ENCODE measurements at regions not wholly inside any gene's neighbourhood (a gene's known extent, or its start where the extent isn't known, plus 50 kb on each side); places are given as distances from the start of the nearest gene placed in this dataset.

GRCh38 chr5:153066281-153066680 is 424.2 kb upstream of the GRIA1 start:
- no peaks in the 10 kb centered on the region for H3K4me1 Mint-ChIP-seq (ENCODE audit: low read depth)
- no peaks in the 10 kb centered on the region for H3K27me3 Mint-ChIP-seq
- no peaks in the 10 kb centered on the region for H3K36me3 Mint-ChIP-seq (ENCODE audit: low read depth)
- H3K27ac Mint-ChIP-seq: no peak overlapping the region
- DNase-seq: no peak
- H3K9me3 Mint-ChIP-seq: peaks cover 7% of the 10 kb centered on the region
- H3K4me3 Mint-ChIP-seq: no peak overlapping the region

GRCh38 chr5:153067869-153068268 is 422.6 kb upstream of the GRIA1 start:
- Mint-ChIP-seq H3K36me3 (ENCODE audit: low read depth) (no peaks in the 10 kb centered on the region), H3K27ac (no peak overlapping the region), H3K27me3 (no peaks in the 10 kb centered on the region), H3K4me1 (ENCODE audit: low read depth) (no peaks in the 10 kb centered on the region), H3K4me3 (no peak overlapping the region), H3K9me3 (peaks cover 7% of the 10 kb centered on the region)
- DNase-seq: no peak

DNA sequence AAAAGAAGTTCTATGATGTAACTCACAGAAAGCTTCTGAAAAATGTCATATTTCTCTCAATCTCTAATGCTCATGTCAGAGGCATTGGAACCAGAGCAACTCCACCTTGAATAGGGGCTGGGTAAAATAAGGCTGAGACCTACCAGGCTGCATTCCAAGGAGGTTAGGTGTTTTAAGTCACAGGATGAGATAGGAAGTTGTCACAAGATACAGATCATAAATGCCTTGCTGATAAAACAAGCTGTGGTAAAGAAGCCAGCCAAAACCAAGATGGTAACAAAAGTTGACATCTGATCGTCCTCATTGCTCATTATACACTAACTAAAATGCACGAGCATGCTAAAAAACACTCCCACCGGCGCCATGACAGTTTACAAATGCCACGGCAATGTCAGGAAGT is 411.1 kb upstream of the GRIA1 start:
- Mint-ChIP-seq H3K4me3 (no peak overlapping the region), H3K9me3 (peaks cover 10% of the 10 kb centered on the region), H3K36me3 (ENCODE audit: low read depth) (no peaks in the 10 kb centered on the region), H3K27ac (no peak overlapping the region), H3K27me3 (no peaks in the 10 kb centered on the region), H3K4me1 (ENCODE audit: low read depth) (no peaks in the 10 kb centered on the region)
- no peak for DNase-seq

GRCh38 chr5:153080940-153081339 is 409.5 kb upstream of the GRIA1 start:
- Mint-ChIP-seq H3K36me3 (ENCODE audit: low read depth) (no peaks in the 10 kb centered on the region), H3K27ac (no peak overlapping the region), H3K4me3 (no peak overlapping the region), H3K27me3 (no peaks in the 10 kb centered on the region), H3K4me1 (ENCODE audit: low read depth) (no peaks in the 10 kb centered on the region), H3K9me3 (peaks cover 10% of the 10 kb centered on the region)
- no peak for DNase-seq

GRCh38 chr5:153081385-153081784 is 409.1 kb upstream of the GRIA1 start:
- no peaks in the 10 kb centered on the region for H3K36me3 Mint-ChIP-seq (ENCODE audit: low read depth)
- no peak overlapping the region for H3K4me3 Mint-ChIP-seq
- no peaks in the 10 kb centered on the region for H3K4me1 Mint-ChIP-seq (ENCODE audit: low read depth)
- H3K27me3 Mint-ChIP-seq: no peaks in the 10 kb centered on the region
- H3K27ac Mint-ChIP-seq: no peak overlapping the region
- DNase-seq: no peak
- H3K9me3 Mint-ChIP-seq: peaks cover 10% of the 10 kb centered on the region

GRCh38 chr5:153084511-153084910 is 406.0 kb upstream of the GRIA1 start:
- Mint-ChIP-seq H3K4me1 (ENCODE audit: low read depth) (no peaks in the 10 kb centered on the region), H3K36me3 (ENCODE audit: low read depth) (no peaks in the 10 kb centered on the region), H3K27ac (no peak overlapping the region), H3K4me3 (no peak overlapping the region), H3K27me3 (no peaks in the 10 kb centered on the region), H3K9me3 (peaks cover 7% of the 10 kb centered on the region)
- no peak for DNase-seq

DNA sequence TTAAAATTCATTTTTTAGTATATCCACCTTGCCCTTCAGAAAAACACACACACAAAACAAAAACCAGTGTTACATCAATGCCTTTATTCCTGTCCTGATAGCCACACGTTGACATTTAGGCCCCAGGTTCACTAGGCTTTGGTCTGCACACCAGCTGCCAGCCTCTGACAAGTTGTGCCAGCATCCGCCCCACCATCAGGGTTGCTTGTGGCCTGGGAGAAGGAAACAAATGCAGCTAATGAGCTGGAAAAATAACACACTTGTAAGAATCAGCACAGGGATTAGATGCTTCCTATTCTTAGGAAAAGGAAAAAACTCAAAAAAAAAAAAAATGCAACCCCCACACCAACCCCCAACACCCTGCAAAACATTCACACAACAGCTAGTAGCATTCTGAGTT is 404.0 kb upstream of the GRIA1 start:
- no peak for DNase-seq
- H3K27ac Mint-ChIP-seq: no peak overlapping the region
- no peaks in the 10 kb centered on the region for H3K27me3 Mint-ChIP-seq
- no peaks in the 10 kb centered on the region for H3K4me1 Mint-ChIP-seq (ENCODE audit: low read depth)
- H3K36me3 Mint-ChIP-seq (ENCODE audit: low read depth): no peaks in the 10 kb centered on the region
- H3K4me3 Mint-ChIP-seq: no peak overlapping the region
- peaks cover 3% of the 10 kb centered on the region for H3K9me3 Mint-ChIP-seq

DNA sequence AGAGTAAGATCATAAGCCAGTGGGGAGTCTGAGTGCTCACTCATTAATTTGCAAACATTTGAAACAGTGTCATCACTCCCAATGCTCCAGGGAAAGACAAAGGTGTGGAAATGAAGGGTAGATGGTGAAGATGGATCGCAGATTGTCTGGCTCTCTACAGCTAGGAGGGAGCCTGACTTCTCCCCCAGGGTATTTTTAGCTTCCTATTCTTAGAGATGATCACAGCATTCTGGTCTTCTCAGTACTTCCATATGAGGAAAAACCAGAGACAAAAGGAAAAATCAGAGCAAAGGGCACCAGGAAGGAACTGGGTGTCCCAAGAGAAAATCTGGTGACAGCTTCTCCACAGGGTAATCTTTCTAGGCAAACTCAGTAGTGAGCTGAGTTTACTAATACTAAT is 401.9 kb upstream of the GRIA1 start:
- no peaks in the 10 kb centered on the region for H3K36me3 Mint-ChIP-seq (ENCODE audit: low read depth)
- H3K4me3 Mint-ChIP-seq: no peak overlapping the region
- no peak overlapping the region for H3K27ac Mint-ChIP-seq
- DNase-seq: no peak
- H3K4me1 Mint-ChIP-seq (ENCODE audit: low read depth): no peaks in the 10 kb centered on the region
- no peaks in the 10 kb centered on the region for H3K27me3 Mint-ChIP-seq
- H3K9me3 Mint-ChIP-seq: peaks cover 7% of the 10 kb centered on the region

- H3K9me3 Mint-ChIP-seq: peaks cover 15% of the 10 kb centered on the region
- no peak overlapping the region for H3K27ac Mint-ChIP-seq
- no peaks in the 10 kb centered on the region for H3K36me3 Mint-ChIP-seq (ENCODE audit: low read depth)
- no peak for DNase-seq
- H3K27me3 Mint-ChIP-seq: no peaks in the 10 kb centered on the region
- H3K4me1 Mint-ChIP-seq (ENCODE audit: low read depth): no peaks in the 10 kb centered on the region
- no peak overlapping the region for H3K4me3 Mint-ChIP-seq
Measured at GRCh38 chr5:153094333-153094732, 396.1 kb upstream of the GRIA1 start.

DNA sequence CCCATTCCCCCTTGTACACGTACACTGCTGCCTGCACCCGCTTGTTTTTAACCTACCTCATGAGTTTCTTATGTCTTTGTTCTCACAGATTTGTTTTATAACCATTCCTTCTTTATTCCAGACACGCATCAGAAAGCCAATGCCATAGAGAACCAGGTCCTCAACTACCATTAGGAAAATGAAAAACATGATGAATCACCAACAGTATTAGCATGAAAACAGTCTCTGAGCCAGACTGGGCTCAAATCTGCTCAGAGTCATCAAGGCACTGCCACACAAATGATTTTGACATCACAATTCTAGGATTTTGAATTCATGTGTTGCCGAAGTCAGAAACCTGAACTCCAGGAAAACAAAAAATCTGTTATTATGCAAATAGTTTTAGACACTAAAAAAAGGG is 394.1 kb upstream of the GRIA1 start:
- Mint-ChIP-seq H3K27me3 (no peaks in the 10 kb centered on the region), H3K36me3 (ENCODE audit: low read depth) (no peaks in the 10 kb centered on the region), H3K4me1 (ENCODE audit: low read depth) (no peaks in the 10 kb centered on the region), H3K9me3 (peaks cover 16% of the 10 kb centered on the region), H3K27ac (no peak overlapping the region), H3K4me3 (no peak overlapping the region)
- no peak for DNase-seq

DNA sequence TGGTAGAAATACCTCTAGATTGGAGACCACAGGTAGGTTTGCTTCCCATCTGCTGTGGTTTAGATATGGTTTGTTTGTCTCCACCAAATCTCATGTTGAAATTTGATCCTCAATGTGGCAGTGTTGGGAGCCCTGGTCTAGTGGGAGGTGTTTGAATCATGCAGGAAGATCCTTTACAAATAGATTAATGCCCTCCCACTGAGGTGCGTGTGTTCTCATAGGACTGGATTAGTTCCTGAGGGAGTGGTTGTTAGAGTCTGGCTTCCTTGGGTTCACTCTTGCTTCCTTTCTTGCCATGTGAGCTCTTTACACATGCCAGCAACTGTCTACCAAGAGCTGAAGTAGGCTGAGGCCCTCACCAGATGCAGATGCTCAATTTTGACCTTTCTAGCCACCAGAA is 391.1 kb upstream of the GRIA1 start:
- Mint-ChIP-seq H3K4me3 (no peak overlapping the region), H3K27me3 (no peaks in the 10 kb centered on the region), H3K27ac (no peak overlapping the region), H3K36me3 (ENCODE audit: low read depth) (no peaks in the 10 kb centered on the region), H3K4me1 (ENCODE audit: low read depth) (no peaks in the 10 kb centered on the region), H3K9me3 (peaks cover 12% of the 10 kb centered on the region)
- DNase-seq: no peak

DNA sequence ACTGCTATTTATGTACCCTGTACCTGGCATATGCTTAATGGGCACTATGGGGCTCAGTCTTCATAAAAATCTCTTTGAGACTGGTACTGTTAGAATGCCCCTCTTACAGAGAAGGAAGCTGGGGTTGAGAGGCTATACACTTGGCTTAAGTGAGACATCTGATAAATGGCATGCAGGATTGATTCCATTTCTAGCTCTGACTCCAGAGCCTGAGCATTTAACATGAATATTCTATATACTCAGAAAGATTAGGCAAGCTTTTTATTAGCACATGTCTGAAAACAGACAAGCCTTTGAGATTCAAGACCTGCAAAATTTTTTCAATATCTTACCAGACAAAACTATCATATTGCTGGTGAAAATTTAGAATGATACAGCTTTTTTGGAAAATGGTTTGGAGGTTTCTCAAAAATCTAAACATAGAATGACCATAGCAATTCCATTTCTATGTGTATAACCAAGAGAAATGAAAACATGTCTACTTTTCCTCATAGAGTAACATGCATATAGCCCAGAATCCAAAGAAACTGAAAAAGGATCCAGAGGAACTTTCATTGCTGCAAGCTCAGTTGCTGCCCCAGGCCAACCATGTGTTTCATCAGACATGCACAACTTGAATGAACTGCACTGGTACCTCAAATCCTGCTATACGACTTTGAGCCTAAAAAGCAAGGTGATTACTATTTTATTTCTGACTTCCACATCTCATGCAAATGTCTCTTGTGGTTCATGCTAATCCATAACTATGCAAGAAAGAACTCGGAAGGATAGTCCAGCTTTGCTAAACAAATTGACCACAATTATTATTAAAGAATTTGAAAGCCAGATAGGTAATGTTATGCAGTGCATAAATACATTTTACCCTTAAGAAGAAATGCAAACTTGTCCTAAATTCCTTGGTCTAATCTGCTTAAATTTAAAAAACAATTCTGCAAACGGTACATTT is 389.0 kb upstream of the GRIA1 start:
- H3K36me3 Mint-ChIP-seq (ENCODE audit: low read depth): no peaks in the 10 kb centered on the region
- H3K4me3 Mint-ChIP-seq: no peak overlapping the region
- no peaks in the 10 kb centered on the region for H3K27me3 Mint-ChIP-seq
- H3K27ac Mint-ChIP-seq: no peak overlapping the region
- no peak for DNase-seq
- H3K9me3 Mint-ChIP-seq: peaks cover 8% of the 10 kb centered on the region
- H3K4me1 Mint-ChIP-seq (ENCODE audit: low read depth): no peaks in the 10 kb centered on the region

- H3K4me1 Mint-ChIP-seq (ENCODE audit: low read depth): no peaks in the 10 kb centered on the region
- no peaks in the 10 kb centered on the region for H3K27me3 Mint-ChIP-seq
- no peak overlapping the region for H3K4me3 Mint-ChIP-seq
- H3K27ac Mint-ChIP-seq: no peak overlapping the region
- H3K36me3 Mint-ChIP-seq (ENCODE audit: low read depth): no peaks in the 10 kb centered on the region
- H3K9me3 Mint-ChIP-seq: peaks cover 7% of the 10 kb centered on the region
- no peak for DNase-seq
Measured at GRCh38 chr5:153116916-153117315, 373.6 kb upstream of the GRIA1 start.

DNA sequence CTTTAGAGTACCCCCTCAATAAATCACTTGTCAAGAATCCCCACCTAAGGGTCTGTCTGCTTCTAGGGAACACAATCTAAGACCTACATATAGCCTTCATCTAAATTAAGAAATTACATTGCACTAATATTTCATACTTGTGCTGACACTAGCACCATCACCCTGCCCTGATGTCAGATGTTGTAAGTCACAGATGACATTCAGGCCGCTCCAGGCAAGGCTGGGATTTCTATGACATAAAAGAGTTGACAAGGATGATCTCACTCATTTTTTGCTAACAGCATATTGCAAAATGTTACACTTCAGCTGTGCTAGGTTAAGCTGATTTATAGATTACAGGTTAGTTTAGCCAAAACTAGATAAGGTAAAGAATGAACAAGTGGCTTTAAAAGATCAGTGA is 372.5 kb upstream of the GRIA1 start:
- H3K9me3 Mint-ChIP-seq: peaks cover 7% of the 10 kb centered on the region
- H3K27ac Mint-ChIP-seq: no peak overlapping the region
- H3K4me3 Mint-ChIP-seq: no peak overlapping the region
- no peak for DNase-seq
- H3K4me1 Mint-ChIP-seq (ENCODE audit: low read depth): no peaks in the 10 kb centered on the region
- H3K36me3 Mint-ChIP-seq (ENCODE audit: low read depth): no peaks in the 10 kb centered on the region
- H3K27me3 Mint-ChIP-seq: no peaks in the 10 kb centered on the region

DNA sequence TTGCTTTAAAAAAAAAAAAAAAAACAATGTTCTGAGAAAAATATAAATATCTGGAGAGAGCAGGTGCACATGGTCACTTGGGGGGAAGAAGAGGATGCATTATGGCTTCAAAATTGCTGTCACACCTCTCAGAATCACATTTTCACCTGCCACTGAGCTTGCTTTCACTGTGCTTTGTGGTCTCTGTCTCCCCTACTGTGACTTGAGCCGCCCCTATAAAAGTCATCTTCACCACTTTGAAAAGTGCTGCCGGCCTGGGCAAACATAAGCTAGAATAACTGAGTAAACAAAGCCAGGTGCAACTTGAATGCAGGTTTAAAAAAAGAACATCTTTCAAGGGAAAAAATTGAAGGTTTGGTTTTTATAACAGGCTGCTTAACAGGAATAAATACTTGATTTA is 368.1 kb upstream of the GRIA1 start:
- no peak for DNase-seq
- Mint-ChIP-seq H3K27me3 (no peaks in the 10 kb centered on the region), H3K9me3 (peaks cover 7% of the 10 kb centered on the region), H3K4me1 (ENCODE audit: low read depth) (no peaks in the 10 kb centered on the region), H3K27ac (no peak overlapping the region), H3K4me3 (no peak overlapping the region), H3K36me3 (ENCODE audit: low read depth) (no peaks in the 10 kb centered on the region)

All from activated T-cell treated with anti-CD3 and anti-CD28 coated beads, Interleukin-2, amount 50 U/mL, for 24 hours (primary cell).